Colonic mucosa (tissue), 4 donors: ENCODE measurements at regions not wholly inside any gene's neighbourhood (a gene's known extent, or its start where the extent isn't known, plus 50 kb on each side); places are given as distances from the start of the nearest gene placed in this dataset.
"Not testable (repeated sequence)": the region's sequence is repeated elsewhere in the genome, so short reads cannot be mapped to it uniquely, and the experiment has no call there.

Experiments used
- DNase-seq: peaks from one replicate; pipeline ENCODE4 v3.0.0-alpha.2; 2020
- H3K27ac ChIP-seq: fragments of 200-600 bp; one replicate; pipeline ENCODE4 v1.8.0; 2021
- H3K27me3 ChIP-seq: fragments of 200-600 bp; one replicate; pipeline ENCODE4 v1.8.0; 2021
- H3K36me3 ChIP-seq: fragments of 200-600 bp; one replicate; pipeline ENCODE4 v1.8.0; 2021
- H3K4me1 ChIP-seq: fragments of 200-600 bp; one replicate; pipeline ENCODE4 v1.8.0; 2021; ENCODE audit warnings: mild to moderate bottlenecking
- H3K4me3 ChIP-seq: fragments of 200-600 bp; one replicate; pipeline ENCODE4 v1.8.0; 2021
- H3K9ac ChIP-seq, 2 donors: one replicate each; pipeline ENCODE4 v1.7.0; 2013; ENCODE audit warnings: control low read depth in 2 of 2, low read depth in 2 of 2, low read length in 2 of 2
- H3K9me3 ChIP-seq: fragments of 200-600 bp; one replicate; pipeline ENCODE4 v1.8.0; 2021
- CTCF ChIP-seq: fragments of 200-600 bp; IDR thresholded peaks from one replicate; pipeline ENCODE4 v1.8.0; 2022; ENCODE audit warnings: antibody characterized with exemption, mild to moderate bottlenecking
- intact Hi-C: fragments of 100-400 bp; cut with DNase I; formaldehyde crosslinking; loops from one replicate; pipeline ENCODE4 v1.14.1; 2022
- donor health status: healthy.
- donor health status: DM: no; HTN: no; CAD: no.
- donor health status: DM: no; HTN: no; CAD: no.

- no peaks in the 10 kb centered on the region for H3K4me1 ChIP-seq
- no peak for DNase-seq
- no peaks in the 10 kb centered on the region for H3K36me3 ChIP-seq
- no peak overlapping the region for H3K9ac ChIP-seq
- H3K9me3 ChIP-seq: no peaks in the 10 kb centered on the region
- intact Hi-C loops: no loop called here
- no peaks in the 10 kb centered on the region for H3K27me3 ChIP-seq
- no peak overlapping the region for H3K4me3 ChIP-seq
- no peak for TF ChIP-seq CTCF
- H3K27ac ChIP-seq: no peak overlapping the region
These were observed 68.1 kb upstream of the CEP85L start for GRCh38 chr6:118719351-118720124.

GRCh38 chr6:118718903-118719302, 67.5 kb upstream of the CEP85L start:
- Histone ChIP-seq H3K27me3 (no peaks in the 10 kb centered on the region), H3K4me1 (no peaks in the 10 kb centered on the region), H3K27ac (no peak overlapping the region), H3K9me3 (no peaks in the 10 kb centered on the region), H3K9ac (no peak overlapping the region), H3K4me3 (no peak overlapping the region), H3K36me3 (no peaks in the 10 kb centered on the region)
- intact Hi-C loops: no loop called here
- DNase-seq: no peak
- no peak for TF ChIP-seq CTCF

DNA sequence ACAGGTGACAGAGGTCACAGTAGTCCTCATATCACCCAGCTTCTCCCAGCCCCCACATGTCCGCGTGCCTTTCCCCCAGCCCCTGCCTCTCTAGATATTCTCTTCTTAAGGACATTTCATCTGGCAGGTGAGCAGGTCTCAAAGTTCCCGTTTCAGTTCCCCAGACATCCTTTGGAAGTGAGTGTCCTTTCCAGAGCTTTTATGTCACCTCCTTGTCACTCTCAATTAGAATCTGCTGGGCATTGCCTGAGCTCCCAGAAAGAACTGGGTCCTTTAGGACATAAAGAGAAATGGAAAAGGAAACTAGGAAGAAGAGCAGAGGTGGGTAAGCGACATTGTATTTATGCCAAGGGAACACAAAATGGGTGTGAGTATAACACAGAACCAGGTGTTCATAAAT, 66.9 kb upstream of the CEP85L start:
- intact Hi-C loops: no loop called here
- no peak for DNase-seq
- Histone ChIP-seq H3K36me3 (no peaks in the 10 kb centered on the region), H3K27me3 (no peaks in the 10 kb centered on the region), H3K4me1 (no peaks in the 10 kb centered on the region), H3K9ac (no peak overlapping the region), H3K27ac (no peak overlapping the region), H3K4me3 (no peak overlapping the region), H3K9me3 (no peaks in the 10 kb centered on the region)
- TF ChIP-seq CTCF: no peak

DNA sequence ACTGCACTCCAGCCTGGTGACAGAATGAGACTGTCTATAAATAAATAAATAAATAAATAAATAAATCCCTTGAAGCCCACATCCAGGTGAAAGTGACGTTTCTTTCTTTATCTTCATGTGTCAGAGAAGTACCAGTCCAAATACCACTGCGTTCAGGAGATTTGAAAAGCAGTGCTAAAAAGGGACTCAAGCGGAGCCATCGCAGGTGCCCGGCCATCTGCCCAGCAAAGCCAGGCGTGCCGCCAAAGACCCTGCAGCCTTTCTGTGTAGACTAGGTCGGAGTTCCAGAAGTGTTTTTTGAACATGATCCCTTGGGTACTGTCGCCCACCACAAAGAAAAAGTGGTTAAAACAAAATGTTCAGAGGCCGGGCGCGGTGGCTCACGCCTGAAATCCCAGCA, 65.7 kb upstream of the CEP85L start:
- no peak for TF ChIP-seq CTCF
- intact Hi-C loops: no loop called here
- H3K9ac ChIP-seq: no peak overlapping the region

GRCh38 chr6:118715907-118716306, 64.5 kb upstream of the CEP85L start:
- H3K36me3 ChIP-seq, DNase-seq, H3K9me3 ChIP-seq, H3K27me3 ChIP-seq, H3K27ac ChIP-seq, intact Hi-C loops, H3K4me3 ChIP-seq, H3K9ac ChIP-seq, H3K4me1 ChIP-seq: not testable (repeated sequence)

More for the DNA sequence above, 65.7 kb upstream of the CEP85L start:
- no peak for DNase-seq
- Histone ChIP-seq H3K4me3 (no peak overlapping the region), H3K36me3 (no peaks in the 10 kb centered on the region), H3K27me3 (no peaks in the 10 kb centered on the region), H3K4me1 (no peaks in the 10 kb centered on the region), H3K9me3 (no peaks in the 10 kb centered on the region), H3K27ac (no peak overlapping the region)

DNA sequence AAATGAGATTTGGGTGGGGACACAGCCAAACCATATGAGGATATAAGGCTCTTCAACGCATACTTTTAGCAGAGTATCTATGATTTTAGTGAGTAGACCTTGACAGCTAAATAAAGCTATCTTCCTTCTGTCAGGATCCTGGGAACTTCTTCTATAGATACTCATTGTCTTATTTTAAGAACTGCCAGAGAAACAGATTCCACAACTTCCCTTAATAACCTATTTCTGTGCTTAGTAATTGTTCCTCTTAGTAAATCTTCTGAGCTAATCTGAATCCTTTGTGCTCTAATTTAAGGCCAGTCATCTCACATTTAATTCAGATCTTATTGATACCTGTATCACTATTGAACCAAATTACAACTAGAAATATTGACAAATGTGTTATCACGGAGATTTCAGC, 64.0 kb upstream of the CEP85L start:
- Histone ChIP-seq H3K27ac (no peak overlapping the region), H3K4me3 (no peak overlapping the region), H3K4me1 (no peaks in the 10 kb centered on the region), H3K36me3 (no peaks in the 10 kb centered on the region), H3K9ac (no peak overlapping the region), H3K9me3 (no peaks in the 10 kb centered on the region), H3K27me3 (no peaks in the 10 kb centered on the region)
- intact Hi-C loops: no loop called here
- no peak for DNase-seq
- no peak for TF ChIP-seq CTCF
